ENCODE measurements at regions not wholly inside any gene's neighbourhood (a gene's known extent, or its start where the extent isn't known, plus 50 kb on each side); places are given as distances from the start of the nearest gene placed in this dataset.

DNA sequence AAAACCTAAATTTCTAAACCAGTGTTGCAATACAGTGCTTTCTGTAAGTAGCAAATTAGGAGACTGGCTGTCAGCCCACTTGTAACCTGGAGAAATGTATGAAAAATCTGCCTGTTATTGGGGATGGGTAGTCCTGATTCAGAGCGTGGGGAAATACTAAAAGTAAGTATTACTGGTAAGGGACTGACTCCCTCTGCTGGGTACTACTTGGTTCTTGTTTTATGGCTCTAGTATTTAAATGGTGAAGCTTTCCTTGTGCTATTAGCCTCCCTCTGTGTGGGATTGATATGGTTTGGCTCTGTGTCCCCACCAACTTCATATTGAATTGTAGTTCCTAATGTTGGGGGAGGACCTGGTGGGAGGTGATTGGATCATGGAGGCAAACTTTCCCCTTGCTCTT lies 886.1 kb downstream of the SORCS1 start:
- TF ChIP-seq, protein P1, sequence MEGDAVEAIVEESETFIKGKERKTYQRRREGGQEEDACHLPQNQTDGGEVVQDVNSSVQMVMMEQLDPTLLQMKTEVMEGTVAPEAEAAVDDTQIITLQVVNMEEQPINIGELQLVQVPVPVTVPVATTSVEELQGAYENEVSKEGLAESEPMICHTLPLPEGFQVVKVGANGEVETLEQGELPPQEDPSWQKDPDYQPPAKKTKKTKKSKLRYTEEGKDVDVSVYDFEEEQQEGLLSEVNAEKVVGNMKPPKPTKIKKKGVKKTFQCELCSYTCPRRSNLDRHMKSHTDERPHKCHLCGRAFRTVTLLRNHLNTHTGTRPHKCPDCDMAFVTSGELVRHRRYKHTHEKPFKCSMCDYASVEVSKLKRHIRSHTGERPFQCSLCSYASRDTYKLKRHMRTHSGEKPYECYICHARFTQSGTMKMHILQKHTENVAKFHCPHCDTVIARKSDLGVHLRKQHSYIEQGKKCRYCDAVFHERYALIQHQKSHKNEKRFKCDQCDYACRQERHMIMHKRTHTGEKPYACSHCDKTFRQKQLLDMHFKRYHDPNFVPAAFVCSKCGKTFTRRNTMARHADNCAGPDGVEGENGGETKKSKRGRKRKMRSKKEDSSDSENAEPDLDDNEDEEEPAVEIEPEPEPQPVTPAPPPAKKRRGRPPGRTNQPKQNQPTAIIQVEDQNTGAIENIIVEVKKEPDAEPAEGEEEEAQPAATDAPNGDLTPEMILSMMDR (IDR thresholded peaks at IDR 0.05), result no peak
- no peaks in the 10 kb centered on the region for H3K27me3 Mint-ChIP-seq
- H3K9me3 Mint-ChIP-seq, result peaks cover 11% of the 10 kb centered on the region
- no peak overlapping the region for H3K4me3 ChIP-seq (ENCODE audit: low read length)
- H3K27ac ChIP-seq (ENCODE audit: low read depth in 1 of 2, low read length in 2 of 2), result no peak overlapping the region
- CTCF ChIA-PET, result no interaction called here
- no peaks in the 10 kb centered on the region for H3K27me3 ChIP-seq (ENCODE audit: control insufficient read depth in 1 of 2, insufficient read depth in 2 of 2, low read length in 2 of 2)
- no peaks in the 10 kb centered on the region for H3K9me3 ChIP-seq (ENCODE audit: control insufficient read depth in 1 of 2, insufficient read depth in 1 of 2, low read length in 2 of 2)
- no peak for DNase-seq
- no peak overlapping the region for H3K4me3 Mint-ChIP-seq
- intact Hi-C loops (cut with DNase I, micrococcal nuclease), result no loop called here
- H3K4me1 ChIP-seq (ENCODE audit: insufficient read depth, low read length), result no peaks in the 10 kb centered on the region
- no peaks in the 10 kb centered on the region for H3K36me3 ChIP-seq (ENCODE audit: insufficient read depth, low read length)
- no peak overlapping the region for H3K27ac Mint-ChIP-seq
- H3K4me1 Mint-ChIP-seq (ENCODE audit: low read depth), result no peaks in the 10 kb centered on the region
- no peak for ATAC-seq (ENCODE audit: poor library complexity)
- no peaks in the 10 kb centered on the region for H3K36me3 Mint-ChIP-seq (ENCODE audit: low read depth)
- POLR2A ChIA-PET, result no interaction called here

DNA sequence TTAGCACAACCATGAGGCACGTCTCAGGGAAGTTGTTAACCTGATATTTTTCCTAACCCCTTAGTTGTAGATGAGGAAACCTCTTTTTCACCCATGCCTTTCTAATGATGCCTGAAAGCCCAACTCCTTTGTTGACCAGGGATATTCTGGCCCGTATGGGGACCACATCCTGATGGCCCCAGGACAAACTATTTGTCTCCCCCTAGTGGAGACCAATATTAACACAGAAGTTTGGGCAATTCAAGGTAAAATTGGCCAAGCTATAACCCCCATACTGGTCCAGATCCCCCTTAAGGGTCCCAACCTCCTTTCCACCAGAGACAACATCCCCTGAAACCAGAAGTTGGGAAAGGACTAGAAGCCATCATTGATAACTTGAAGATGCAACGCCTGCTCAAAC lies 893.3 kb downstream of the SORCS1 start:
- DNase-seq, result no peak
- ATAC-seq (ENCODE audit: poor library complexity), result no peak
- ChIA-PET POLR2A (no interaction called here), CTCF (no interaction called here)
- Histone ChIP-seq H3K4me1 (ENCODE audit: insufficient read depth, low read length) (no peaks in the 10 kb centered on the region), H3K4me3 (ENCODE audit: low read length) (no peak overlapping the region), H3K36me3 (ENCODE audit: insufficient read depth, low read length) (no peaks in the 10 kb centered on the region), H3K27me3 (ENCODE audit: control insufficient read depth in 1 of 2, insufficient read depth in 2 of 2, low read length in 2 of 2) (no peaks in the 10 kb centered on the region), H3K9me3 (ENCODE audit: control insufficient read depth in 1 of 2, insufficient read depth in 1 of 2, low read length in 2 of 2) (peaks cover 0 to 9% of the 10 kb centered on the region in 2 experiments), H3K27ac (ENCODE audit: low read depth in 1 of 2, low read length in 2 of 2) (no peak overlapping the region)
- no peak overlapping the region for H3K27ac Mint-ChIP-seq
- peaks cover 5% of the 10 kb centered on the region for H3K9me3 Mint-ChIP-seq
- TF ChIP-seq, protein P1 (IDR thresholded peaks at IDR 0.05), result no peak
- no peaks in the 10 kb centered on the region for H3K27me3 Mint-ChIP-seq
- no peaks in the 10 kb centered on the region for H3K4me1 Mint-ChIP-seq (ENCODE audit: low read depth)
- no peaks in the 10 kb centered on the region for H3K36me3 Mint-ChIP-seq (ENCODE audit: low read depth)
- intact Hi-C loops (cut with DNase I, micrococcal nuclease), result no loop called here
- no peak overlapping the region for H3K4me3 Mint-ChIP-seq

DNA sequence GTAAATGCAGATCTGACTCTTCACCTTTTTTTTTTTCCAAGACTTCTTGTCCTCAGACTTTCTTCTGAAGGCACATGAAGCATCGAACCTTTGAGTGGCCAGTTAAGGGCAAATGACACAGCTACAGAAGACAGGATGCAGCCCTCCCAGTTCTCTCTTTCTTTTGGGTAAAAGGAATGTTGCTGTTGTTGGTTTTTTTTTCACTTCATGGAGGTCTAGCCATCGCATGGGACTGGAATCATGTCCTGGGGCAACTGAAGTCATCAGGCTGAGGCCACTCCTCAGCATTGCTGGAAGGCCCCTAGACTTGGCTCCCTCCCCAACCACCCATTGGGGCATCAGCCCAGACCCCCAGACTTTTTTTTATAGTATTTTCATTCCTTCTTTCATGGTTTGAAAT lies 896.5 kb downstream of the SORCS1 start:
- Histone ChIP-seq H3K4me3 (ENCODE audit: low read length) (no peak overlapping the region), H3K4me1 (ENCODE audit: insufficient read depth, low read length) (no peaks in the 10 kb centered on the region), H3K9me3 (ENCODE audit: control insufficient read depth in 1 of 2, insufficient read depth in 1 of 2, low read length in 2 of 2) (peaks cover 0 to 14% of the 10 kb centered on the region in 2 experiments), H3K27me3 (ENCODE audit: control insufficient read depth in 1 of 2, insufficient read depth in 2 of 2, low read length in 2 of 2) (no peaks in the 10 kb centered on the region), H3K36me3 (ENCODE audit: insufficient read depth, low read length) (no peaks in the 10 kb centered on the region), H3K27ac (ENCODE audit: low read depth in 1 of 2, low read length in 2 of 2) (no peak overlapping the region)
- H3K4me1 Mint-ChIP-seq (ENCODE audit: low read depth), result no peaks in the 10 kb centered on the region
- no peaks in the 10 kb centered on the region for H3K36me3 Mint-ChIP-seq (ENCODE audit: low read depth)
- ChIA-PET CTCF (no interaction called here), POLR2A (no interaction called here)
- H3K27me3 Mint-ChIP-seq, result no peaks in the 10 kb centered on the region
- intact Hi-C loops (cut with DNase I, micrococcal nuclease), result no loop called here
- H3K4me3 Mint-ChIP-seq, result no peak overlapping the region
- TF ChIP-seq, protein P1 (IDR thresholded peaks at IDR 0.05), result no peak
- no peak for ATAC-seq (ENCODE audit: poor library complexity)
- no peak for DNase-seq
- no peak overlapping the region for H3K27ac Mint-ChIP-seq
- H3K9me3 Mint-ChIP-seq, result peaks cover 8% of the 10 kb centered on the region
